H1 (cell line): ENCODE measurements at regions not wholly inside any gene's neighbourhood (a gene's known extent, or its start where the extent isn't known, plus 50 kb on each side); places are given as distances from the start of the nearest gene placed in this dataset.

Experiments
- CTCF ChIA-PET: fragments of 300-600 bp; sonication (Branson Sonifier 250); formaldehyde crosslinking; loops from one replicate; lab custom pipeline; 2021; ENCODE audit not compliant: partially characterized antibody; lab: Charles Lee
- POLR2A ChIA-PET: fragments of 300-600 bp; sonication (Branson Sonifier 250); formaldehyde crosslinking; loops from one replicate; lab custom pipeline; 2021; ENCODE audit warnings: inconsistent platforms; ENCODE audit not compliant: partially characterized antibody; lab: Charles Lee
- DNase-seq, 2 experiments: peaks; one replicate each; pipeline versions ENCODE4 v3.0.0 to v3.0.0-alpha.2; 2010 to 2022; ENCODE audit warnings: low spot score in 2 of 2, low read depth in 1 of 2, mixed read lengths in 1 of 2
- FAIRE-seq: peaks from 2 replicates; lab custom pipeline; 2011; peaks lifted over from hg19 to GRCh38; lab: Jason Lieb, UNC
- H2AFZ ChIP-seq: 2 replicates; pipeline ENCODE4 v1.8.1; 2012; ENCODE audit warnings: low read length, inconsistent platforms
- H2AK5ac ChIP-seq: 2 replicates; pipeline ENCODE4 v1.6.1; 2013; ENCODE audit warnings: low read depth, low read length
- H2BK120ac ChIP-seq: replicated peaks from 2 replicates; pipeline ENCODE3; 2013; ENCODE audit warnings: low read depth, low read length, inconsistent platforms
- H2BK12ac ChIP-seq: 2 replicates; pipeline ENCODE4 v1.6.1; 2013; ENCODE audit warnings: low read depth, low read length
- H2BK15ac ChIP-seq: 2 replicates; pipeline ENCODE4 v1.6.1; 2013; ENCODE audit warnings: low read length
- H2BK20ac ChIP-seq: 2 replicates; pipeline ENCODE4 v1.6.1; 2013; ENCODE audit warnings: low read length
- H2BK5ac ChIP-seq: 2 replicates; pipeline ENCODE4 v1.6.1; 2013; ENCODE audit warnings: low read depth, low read length
- H3K14ac ChIP-seq: 2 replicates; pipeline ENCODE4 v1.6.1; 2013; ENCODE audit warnings: inconsistent platforms; ENCODE audit not compliant: insufficient read length
- H3K18ac ChIP-seq: 2 replicates; pipeline ENCODE4 v1.6.1; 2013; ENCODE audit warnings: low read length; ENCODE audit errors: extremely low read depth
- H3K23ac ChIP-seq: 2 replicates; pipeline ENCODE4 v1.6.1; 2013; ENCODE audit warnings: inconsistent platforms; ENCODE audit not compliant: insufficient read length
- H3K23me2 ChIP-seq: 2 replicates; pipeline ENCODE4 v1.6.1; 2013; ENCODE audit warnings: low read depth, low read length
- H3K27ac ChIP-seq: 2 replicates; pipeline ENCODE4 v1.6.1; 2011; ENCODE audit warnings: low read depth, low read length, inconsistent platforms
- H3K27me3 ChIP-seq, 4 experiments: replicated peaks in 1 of 4; 1 replicate in 1 of 4; 2 replicates in 3 of 4; pipeline versions ENCODE4 v1.6.1 to v1.8.1; 2011 to 2013; ENCODE audit warnings: low read length in 3 of 4, mild to moderate bottlenecking in 3 of 4, inconsistent platforms in 2 of 4, mixed read lengths in 2 of 4, moderate library complexity in 1 of 4; ENCODE audit not compliant: control insufficient read depth in 3 of 4, insufficient read depth in 3 of 4; ENCODE audit errors: extremely low read depth in 1 of 4
- H3K36me3 ChIP-seq, 4 experiments: 2 replicates each; pipeline versions ENCODE4 v1.6.1 to v1.8.1; 2011 to 2013; ENCODE audit warnings: mild to moderate bottlenecking in 4 of 4, low read length in 3 of 4, moderate library complexity in 2 of 4, control low read depth in 1 of 4, inconsistent platforms in 1 of 4; ENCODE audit not compliant: insufficient read depth in 4 of 4, control insufficient read depth in 2 of 4
- H3K4ac ChIP-seq: replicated peaks from 2 replicates; pipeline ENCODE3; 2013; ENCODE audit warnings: low read length, low read depth, mixed read lengths, inconsistent platforms; ENCODE audit not compliant: insufficient read length
- H3K4me1 ChIP-seq, 4 experiments: replicated peaks in 1 of 4; 1 replicate in 1 of 4; 2 replicates in 3 of 4; pipeline versions ENCODE4 v1.6.1 to v1.8.1; 2011 to 2013; ENCODE audit warnings: low read length in 3 of 4, inconsistent platforms in 2 of 4, mixed read lengths in 1 of 4; ENCODE audit not compliant: insufficient read depth in 4 of 4, control insufficient read depth in 3 of 4
- H3K4me2 ChIP-seq, 2 experiments: 2 replicates each; pipeline versions ENCODE4 v1.6.1 to v1.8.1; 2011 to 2013; ENCODE audit warnings: low read depth in 2 of 2, low read length in 2 of 2, control low read depth in 1 of 2, inconsistent platforms in 1 of 2, mild to moderate bottlenecking in 1 of 2; ENCODE audit not compliant: insufficient read depth in 1 of 2
- H3K4me3 ChIP-seq, 4 experiments: fragments of 200-600, 300-600 bp in 1 of 4; sonication (generic), shearing (Covaris generic), sonication (Bioruptor Twin) in 1 of 4; 2 replicates each; pipeline versions ENCODE4 v1.5.1 to v1.8.1; 2011 to 2016; ENCODE audit warnings: low read length in 4 of 4, low read depth in 3 of 4, control low read depth in 2 of 4, inconsistent platforms in 2 of 4, mild to moderate bottlenecking in 2 of 4, mixed read lengths in 1 of 4, moderate library complexity in 1 of 4; ENCODE audit not compliant: insufficient read depth in 2 of 4; ENCODE audit errors: extremely low read depth in 1 of 4
- H3K56ac ChIP-seq: replicated peaks from 2 replicates; pipeline ENCODE3; 2013; ENCODE audit warnings: low read depth, mild to moderate bottlenecking, mixed read lengths, low read length, inconsistent platforms; ENCODE audit not compliant: insufficient read length
- H3K79me1 ChIP-seq: 2 replicates; pipeline ENCODE4 v1.6.1; 2013; ENCODE audit warnings: low read depth, low read length, control low read depth
- H3K79me2 ChIP-seq, 2 experiments: 2 replicates each; pipeline versions ENCODE4 v1.6.1 to v1.8.1; 2012 to 2013; ENCODE audit warnings: low read length in 2 of 2, mild to moderate bottlenecking in 2 of 2, inconsistent platforms in 1 of 2; ENCODE audit not compliant: insufficient read depth in 2 of 2, control insufficient read depth in 1 of 2
- H3K9ac ChIP-seq, 4 experiments: replicated peaks in 1 of 4; 1 replicate in 1 of 4; 2 replicates in 3 of 4; pipeline versions ENCODE4 v1.6.1 to v1.8.1; 2011 to 2013; ENCODE audit warnings: low read depth in 3 of 4, low read length in 3 of 4, control low read depth in 2 of 4, mild to moderate bottlenecking in 2 of 4, moderate library complexity in 2 of 4, inconsistent platforms in 1 of 4; ENCODE audit errors: extremely low read depth in 1 of 4
- H3K9me3 ChIP-seq, 2 experiments: 2 replicates each; pipeline versions ENCODE4 v1.6.1 to v1.8.1; 2012 to 2013; ENCODE audit warnings: mild to moderate bottlenecking in 2 of 2, moderate library complexity in 2 of 2, control low read depth in 1 of 2, inconsistent platforms in 1 of 2, low read depth in 1 of 2, low read length in 1 of 2, mixed read lengths in 1 of 2; ENCODE audit not compliant: insufficient read depth in 2 of 2
- H4K20me1 ChIP-seq, 2 experiments: replicated peaks in 1 of 2; 2 replicates each; pipeline versions ENCODE3 to v1.8.1; 2011 to 2013; ENCODE audit warnings: inconsistent platforms in 2 of 2, low read length in 2 of 2, mild to moderate bottlenecking in 1 of 2; ENCODE audit not compliant: insufficient read depth in 2 of 2, control insufficient read depth in 1 of 2
- H4K5ac ChIP-seq: 2 replicates; pipeline ENCODE4 v1.6.1; 2013; ENCODE audit warnings: low read length, low read depth, mixed read lengths, inconsistent platforms; ENCODE audit not compliant: insufficient read length
- H4K8ac ChIP-seq: 2 replicates; pipeline ENCODE4 v1.8.0; 2013; ENCODE audit warnings: mild to moderate bottlenecking, moderate library complexity, low read length, inconsistent platforms; ENCODE audit not compliant: insufficient read depth; ENCODE audit errors: extremely low read depth
- H4K91ac ChIP-seq: replicated peaks from 2 replicates; pipeline ENCODE3; 2013; ENCODE audit warnings: low read length, mixed read lengths, inconsistent platforms; ENCODE audit not compliant: insufficient read length
- CEBPB ChIP-seq: IDR thresholded peaks from 2 replicates; pipeline ENCODE4 v1.6.1; 2012; ENCODE audit warnings: low read depth, low read length
- CREB1 ChIP-seq: IDR thresholded peaks from 2 replicates; pipeline ENCODE4 v1.6.1; 2012; ENCODE audit warnings: inconsistent platforms
- JUND ChIP-seq: IDR thresholded peaks from 2 replicates; pipeline ENCODE4 v1.6.1; 2011; ENCODE audit warnings: mild to moderate bottlenecking, improper control_type of control experiment, low read length
- KDM5A ChIP-seq: fragments of 200-600 bp; IDR thresholded peaks from 2 replicates; pipeline ENCODE4 v1.7.1; 2012; ENCODE audit warnings: mild to moderate bottlenecking, low read length, inconsistent platforms, mixed read lengths
- RAD21 ChIP-seq, 2 experiments: IDR thresholded peaks in 1 of 2; conservative IDR thresholded peaks in 1 of 2; 2 replicates each; pipeline ENCODE4 v1.6.1; 2011; ENCODE audit warnings: low read depth in 2 of 2, low read length in 2 of 2, improper control_type of control experiment in 1 of 2, inconsistent platforms in 1 of 2, mild to moderate bottlenecking in 1 of 2, moderate library complexity in 1 of 2
- SUZ12 ChIP-seq: fragments of 200-600 bp; sonication (generic); IDR thresholded peaks from 2 replicates; pipeline ENCODE4 v1.6.1; 2012; ENCODE audit warnings: mild to moderate bottlenecking, inconsistent platforms, low read length, moderate library complexity, mixed read lengths
- TAF1 ChIP-seq: IDR thresholded peaks from 2 replicates; pipeline ENCODE4 v1.6.1; 2011; ENCODE audit warnings: mild to moderate bottlenecking, low read depth, low read length
- ZNF274 ChIP-seq: IDR thresholded peaks from 2 replicates; pipeline ENCODE4 v1.7.0; 2012; ENCODE audit warnings: low read length, borderline replicate concordance; ENCODE audit errors: extremely low read depth
- WGBS, 2 experiments: shearing (Covaris generic) in 1 of 2; methylation state at CpG; one replicate each; pipeline versions ENCODE4 v1.1.6 to v1.1.7; 2013 to 2015; ENCODE audit warnings: low lambda C conversion rate in 2 of 2, mixed read lengths in 2 of 2, inconsistent platforms in 1 of 2, low coverage in 1 of 2, missing lambda C conversion rate in 1 of 2; ENCODE audit not compliant: insufficient replicate concordance in 2 of 2, insufficient coverage in 1 of 2, insufficient read length in 1 of 2; ENCODE audit errors: extremely low coverage in 1 of 2, missing lambda C conversion rate in 1 of 2; 5-methylcytosine and 5-hydroxymethylcytosine counted together
- TF ChIP-seq, protein P1 (sequence below): IDR thresholded peaks from 2 replicates; pipeline ENCODE4 v1.6.1; 2012; ENCODE audit warnings: inconsistent platforms
- TF ChIP-seq, protein P2 (sequence below), 3 experiments: IDR thresholded peaks; 1 replicate in 2 of 3; 2 replicates in 1 of 3; pipeline versions ENCODE4 v1.5.1 to v1.6.1; 2011; ENCODE audit warnings: low read length in 3 of 3, mild to moderate bottlenecking in 3 of 3, inconsistent platforms in 2 of 3, low read depth in 1 of 3, moderate library complexity in 1 of 3; ENCODE audit not compliant: insufficient read depth in 1 of 3; ENCODE audit errors: control extremely low read depth in 1 of 3

DNA sequence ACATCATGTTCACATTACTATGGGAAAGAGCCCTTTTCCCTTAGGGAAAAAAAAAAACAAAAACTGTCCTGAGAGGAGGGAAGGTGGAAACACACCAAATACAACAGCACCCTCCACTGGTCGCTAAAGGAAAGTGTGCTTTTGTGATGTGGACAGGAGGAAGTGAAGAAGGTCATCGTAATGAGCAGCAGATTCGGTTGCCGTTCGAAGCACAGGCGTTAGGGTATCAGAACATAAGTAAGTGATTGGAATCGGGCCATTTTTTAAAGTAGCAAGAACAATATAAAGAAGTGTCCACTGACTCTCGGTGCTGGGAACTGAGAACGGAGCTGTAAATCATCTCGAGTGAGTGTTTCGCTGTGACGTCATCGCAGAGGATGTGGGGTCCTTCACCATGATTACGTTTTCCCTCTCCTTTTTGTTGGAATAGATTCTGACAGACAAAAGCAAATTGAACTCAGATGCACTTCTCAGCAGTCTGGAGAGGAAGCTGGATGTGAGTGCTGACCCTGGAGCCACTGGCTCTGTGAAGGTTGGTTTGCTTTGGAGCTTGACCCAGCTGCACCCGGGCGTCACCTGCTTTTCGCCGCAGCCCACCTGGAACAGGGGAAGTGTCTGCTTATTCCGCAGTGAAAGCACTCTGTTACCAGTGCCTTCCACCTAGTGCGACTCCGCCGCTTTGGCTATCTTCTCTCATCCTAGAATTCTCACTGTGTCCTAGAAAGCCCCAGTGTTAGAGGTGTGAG is 203.6 kb upstream of the GMDS start:
- Histone ChIP-seq H4K8ac (no peak overlapping the region), H3K79me2 (no peaks in the 10 kb centered on the region), H3K4me2 (peak overlapping the region; percentile 51 to 55), H3K4me3 (peak overlapping the region; percentile 11 to 47 (median 23); a peak in 5 of 8 replicates), H3K9me3 (no peaks in the 10 kb centered on the region), H3K23me2 (no peaks in the 10 kb centered on the region), H2BK120ac (no peak overlapping the region), H3K23ac (no peak overlapping the region), H4K5ac (no peak overlapping the region), H3K9ac (peak overlapping the region in 1 of 4 experiments; percentile 42; a peak in 1 of 7 replicates), H2BK12ac (no peak overlapping the region), H2BK20ac (no peak overlapping the region), H2AFZ (0 out of 2 replicates have a peak overlapping the region, but pooled peaks have one; percentile 27), H2BK15ac (no peak overlapping the region), H3K27ac (no peak overlapping the region), H2AK5ac (no peak overlapping the region), H2BK5ac (no peak overlapping the region), H3K79me1 (no peaks in the 10 kb centered on the region), H4K20me1 (no peaks in the 10 kb centered on the region), H3K4ac (no peak overlapping the region), H3K4me1 (no peaks in the 10 kb centered on the region), H3K27me3 (peaks cover 0 to 7% (median 2%) of the 10 kb centered on the region in 4 experiments; a peak in 5 of 7 replicates), H3K18ac (no peak overlapping the region), H3K36me3 (no peaks in the 10 kb centered on the region), H3K14ac (no peak overlapping the region), H4K91ac (no peak overlapping the region), H3K56ac (no peak overlapping the region)
- ChIA-PET POLR2A (no interaction called here), CTCF (interaction anchor here (0.6 to 4.8 kb wide), 28 partner anchors 11 to 876 kb away, joined by 3 to 39 read pairs (median 3); no protein-coding TSS in a partner anchor)
- FAIRE-seq: peak; percentile 92
- 61% methylated on average over 22 of the region's 22 CpGs; no CpG with 5 or more reads in 1 of the 2 experiments for WGBS, 2 experiments
- no peak for DNase-seq
- TF ChIP-seq SUZ12 (no peak), CEBPB (no peak), ZNF274 (no peak), TAF1 (no peak), CREB1 (no peak), JUND (peak; percentile 30; the same call in 1 of the 2 replicates), KDM5A (no peak), RAD21 (IDR thresholded peaks at IDR 0.05 in 1 of 2, conservative IDR thresholded peaks at IDR 0.05 in 1 of 2; ENCODE audit: low read depth in 2 of 2, low read length in 2 of 2) (peak; percentile 95 to 96)
- TF ChIP-seq, protein P1, sequence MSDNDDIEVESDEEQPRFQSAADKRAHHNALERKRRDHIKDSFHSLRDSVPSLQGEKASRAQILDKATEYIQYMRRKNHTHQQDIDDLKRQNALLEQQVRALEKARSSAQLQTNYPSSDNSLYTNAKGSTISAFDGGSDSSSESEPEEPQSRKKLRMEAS: no peak; the same call in 1 of the 2 replicates
- TF ChIP-seq, protein P2, sequence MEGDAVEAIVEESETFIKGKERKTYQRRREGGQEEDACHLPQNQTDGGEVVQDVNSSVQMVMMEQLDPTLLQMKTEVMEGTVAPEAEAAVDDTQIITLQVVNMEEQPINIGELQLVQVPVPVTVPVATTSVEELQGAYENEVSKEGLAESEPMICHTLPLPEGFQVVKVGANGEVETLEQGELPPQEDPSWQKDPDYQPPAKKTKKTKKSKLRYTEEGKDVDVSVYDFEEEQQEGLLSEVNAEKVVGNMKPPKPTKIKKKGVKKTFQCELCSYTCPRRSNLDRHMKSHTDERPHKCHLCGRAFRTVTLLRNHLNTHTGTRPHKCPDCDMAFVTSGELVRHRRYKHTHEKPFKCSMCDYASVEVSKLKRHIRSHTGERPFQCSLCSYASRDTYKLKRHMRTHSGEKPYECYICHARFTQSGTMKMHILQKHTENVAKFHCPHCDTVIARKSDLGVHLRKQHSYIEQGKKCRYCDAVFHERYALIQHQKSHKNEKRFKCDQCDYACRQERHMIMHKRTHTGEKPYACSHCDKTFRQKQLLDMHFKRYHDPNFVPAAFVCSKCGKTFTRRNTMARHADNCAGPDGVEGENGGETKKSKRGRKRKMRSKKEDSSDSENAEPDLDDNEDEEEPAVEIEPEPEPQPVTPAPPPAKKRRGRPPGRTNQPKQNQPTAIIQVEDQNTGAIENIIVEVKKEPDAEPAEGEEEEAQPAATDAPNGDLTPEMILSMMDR (IDR thresholded peaks at IDR 0.05; ENCODE audit: control extremely low read depth in 1 of 3, insufficient read depth in 1 of 3, low read depth in 1 of 3, low read length in 3 of 3): peak; percentile 40 to 93 (median 76)
